ENCODE measurements at regions not wholly inside any gene's neighbourhood (a gene's known extent, or its start where the extent isn't known, plus 50 kb on each side); places are given as distances from the start of the nearest gene placed in this dataset.
A peak's percentile ranks its signal among the peaks of the same experiment; 100 is the strongest.

GRCh38 chr10:25817200-25817599 is 116.8 kb upstream of the MYO3A start:
- no CpG with 5 or more reads among the region's 1 CpG for WGBS (ENCODE audit: insufficient coverage)
- peaks cover 9% of the 10 kb centered on the region for H3K4me1 Mint-ChIP-seq
- H3K9ac ChIP-seq (ENCODE audit: insufficient read depth, low read length, poor library complexity, severe bottlenecking): no peak overlapping the region
- H4K20me1 ChIP-seq (ENCODE audit: insufficient read depth, low read length): no peaks in the 10 kb centered on the region
- H3K79me2 ChIP-seq (ENCODE audit: insufficient read depth, low read length): no peaks in the 10 kb centered on the region
- no peak overlapping the region for H3K27ac ChIP-seq (ENCODE audit: low read depth in 1 of 2, low read length in 2 of 2)
- DNase-seq: no peak
- no peaks in the 10 kb centered on the region for H3K9me3 ChIP-seq (replicated peaks in 1 of 2; ENCODE audit: control insufficient read depth in 1 of 2, insufficient read depth in 1 of 2, low read length in 2 of 2)
- no peak overlapping the region for H3K27ac Mint-ChIP-seq
- intact Hi-C loops (cut with micrococcal nuclease): no loop called here
- no peaks in the 10 kb centered on the region for H3K36me3 Mint-ChIP-seq
- H3K36me3 ChIP-seq (replicated peaks in 1 of 2; ENCODE audit: control insufficient read depth in 1 of 2, insufficient read depth in 2 of 2, low read length in 2 of 2): no peaks in the 10 kb centered on the region
- no peak overlapping the region for H2AFZ ChIP-seq (ENCODE audit: insufficient read depth, low read depth, low read length, poor library complexity, severe bottlenecking)
- peaks cover 0 to 7% of the 10 kb centered on the region in 2 donors for H3K4me1 ChIP-seq (ENCODE audit: control insufficient read depth in 1 of 2, insufficient read depth in 2 of 2, low read length in 2 of 2)
- peaks cover 0 to 7% (median 1%) of the 10 kb centered on the region in 7 donors for H3K9me3 Mint-ChIP-seq
- H3K27me3 ChIP-seq (ENCODE audit: control insufficient read depth in 2 of 2, insufficient read depth in 2 of 2, low read length in 2 of 2): peaks cover 3 to 7% of the 10 kb centered on the region in 2 donors
- H3K27me3 Mint-ChIP-seq (ENCODE audit: low read depth in 3 of 3): peaks cover 3 to 14% (median 8%) of the 10 kb centered on the region in 3 donors
- no peak overlapping the region for H3K4me3 ChIP-seq (replicated peaks in 1 of 3; ENCODE audit: low read depth in 2 of 3, low read length in 3 of 3)
- no peak overlapping the region for H3K4me3 Mint-ChIP-seq
- no peak for TF ChIP-seq CTCF (IDR thresholded peaks at IDR 0.05)
- H3K4me2 ChIP-seq (replicated peaks; ENCODE audit: extremely low read depth, low read length, poor library complexity, severe bottlenecking): no peak overlapping the region

- Histone ChIP-seq H3K4me2 (replicated peaks; ENCODE audit: extremely low read depth, low read length, poor library complexity, severe bottlenecking) (no peak overlapping the region), H4K20me1 (ENCODE audit: insufficient read depth, low read length) (no peaks in the 10 kb centered on the region), H3K4me1 (ENCODE audit: control insufficient read depth in 1 of 2, insufficient read depth in 2 of 2, low read length in 2 of 2) (peaks cover 0 to 7% of the 10 kb centered on the region in 2 donors), H3K9ac (ENCODE audit: insufficient read depth, low read length, poor library complexity, severe bottlenecking) (no peak overlapping the region), H3K27me3 (ENCODE audit: control insufficient read depth in 2 of 2, insufficient read depth in 2 of 2, low read length in 2 of 2) (peaks cover 3 to 7% of the 10 kb centered on the region in 2 donors), H3K36me3 (replicated peaks in 1 of 2; ENCODE audit: control insufficient read depth in 1 of 2, insufficient read depth in 2 of 2, low read length in 2 of 2) (no peaks in the 10 kb centered on the region), H2AFZ (ENCODE audit: insufficient read depth, low read depth, low read length, poor library complexity, severe bottlenecking) (no peak overlapping the region), H3K79me2 (ENCODE audit: insufficient read depth, low read length) (no peaks in the 10 kb centered on the region), H3K9me3 (replicated peaks in 1 of 2; ENCODE audit: control insufficient read depth in 1 of 2, insufficient read depth in 1 of 2, low read length in 2 of 2) (no peaks in the 10 kb centered on the region), H3K27ac (ENCODE audit: low read depth in 1 of 2, low read length in 2 of 2) (no peak overlapping the region), H3K4me3 (replicated peaks in 1 of 3; ENCODE audit: low read depth in 2 of 3, low read length in 3 of 3) (no peak overlapping the region)
- Mint-ChIP-seq H3K4me1 (peaks cover 9% of the 10 kb centered on the region), H3K27ac (no peak overlapping the region), H3K9me3 (peaks cover 0 to 8% (median 1%) of the 10 kb centered on the region in 7 donors), H3K4me3 (peak overlapping the region in 1 of 2 donors; percentile 10), H3K36me3 (no peaks in the 10 kb centered on the region), H3K27me3 (ENCODE audit: low read depth in 3 of 3) (peaks cover 3 to 14% (median 8%) of the 10 kb centered on the region in 3 donors)
- WGBS (ENCODE audit: insufficient coverage): 71% methylated on average over 8 of the region's 9 CpGs
- TF ChIP-seq CTCF (IDR thresholded peaks at IDR 0.05): no peak
- intact Hi-C loops (cut with micrococcal nuclease): no loop called here
- no peak for DNase-seq
Measured at GRCh38 chr10:25818751-25819150, 115.3 kb upstream of the MYO3A start.
